Limb (tissue), 2 donors: ENCODE measurements at regions not wholly inside any gene's neighbourhood (a gene's known extent, or its start where the extent isn't known, plus 50 kb on each side); places are given as distances from the start of the nearest gene placed in this dataset.

ENCODE experiments used
- DNase-seq, 2 donors: peaks; one replicate each; pipeline ENCODE4 v3.0.0-alpha.2; 2016; ENCODE audit errors: extremely low spot score in 2 of 2

GRCh38 chr1:94734963-94735901 is 84.9 kb upstream of the SLC44A3 start:
- peak in 1 of 2 donors; percentile 46 for DNase-seq

- DNase-seq = no peak
Observed at GRCh38 chr1:94731891-94732290, 88.3 kb upstream of the SLC44A3 start.

GRCh38 chr1:94730450-94730849 is 89.7 kb upstream of the SLC44A3 start:
- DNase-seq = no peak

GRCh38 chr1:94729267-94729666 is 90.9 kb upstream of the SLC44A3 start:
- peak in 1 of 2 donors; percentile 63 for DNase-seq

GRCh38 chr1:94727846-94728715 is 92.1 kb upstream of the SLC44A3 start:
- DNase-seq = peak in 1 of 2 donors; percentile 47

GRCh38 chr1:94726981-94727685 is 93.0 kb upstream of the SLC44A3 start:
- DNase-seq = no peak

GRCh38 chr1:94725566-94725965 is 94.6 kb upstream of the SLC44A3 start:
- DNase-seq = no peak

- no peak for DNase-seq
Observed at GRCh38 chr1:94723894-94724293, 96.3 kb upstream of the SLC44A3 start.

- no peak for DNase-seq
Observed at GRCh38 chr1:94723463-94723862, 96.7 kb upstream of the SLC44A3 start.

- DNase-seq = no peak
Observed at GRCh38 chr1:94722181-94722580, 98.0 kb upstream of the SLC44A3 start.

- DNase-seq = no peak
Observed at GRCh38 chr1:94721240-94721639, 98.9 kb upstream of the SLC44A3 start.

GRCh38 chr1:94719926-94720793 is 100.0 kb upstream of the SLC44A3 start:
- no peak for DNase-seq

GRCh38 chr1:94716965-94717364 is 103.2 kb upstream of the SLC44A3 start:
- no peak for DNase-seq

GRCh38 chr1:94715321-94715720 is 104.8 kb upstream of the SLC44A3 start:
- DNase-seq = no peak

GRCh38 chr1:94714552-94714951 is 105.6 kb upstream of the SLC44A3 start:
- DNase-seq = no peak

GRCh38 chr1:94714152-94714551 is 106.0 kb upstream of the SLC44A3 start:
- DNase-seq = no peak

GRCh38 chr1:94713472-94714141 is 106.5 kb upstream of the SLC44A3 start:
- DNase-seq = peak; percentile 41 to 56

- DNase-seq = no peak
Observed at GRCh38 chr1:94709891-94710581, 110.1 kb upstream of the SLC44A3 start.

- no peak for DNase-seq
Observed at GRCh38 chr1:94708811-94709210, 111.3 kb upstream of the SLC44A3 start.
